ENCODE measurements at regions not wholly inside any gene's neighbourhood (a gene's known extent, or its start where the extent isn't known, plus 50 kb on each side); places are given as distances from the start of the nearest gene placed in this dataset.

GRCh38 chr5:117131048-117131679 is 556.5 kb upstream of the SEMA6A start:
- TF ChIP-seq POLR2A (IDR thresholded peaks at IDR 0.05; ENCODE audit: low read depth, low read length) (no peak), PAX5 (IDR thresholded peaks at IDR 0.05; ENCODE audit: insufficient read depth, low read length, severe bottlenecking) (no peak)
